OCI-LY7 (cell line): ENCODE measurements at regions not wholly inside any gene's neighbourhood (a gene's known extent, or its start where the extent isn't known, plus 50 kb on each side); places are given as distances from the start of the nearest gene placed in this dataset.

Experiments
- BruUV-seq: library from RNA; stranded (reverse); fragments of 400-500 nt; replicated peaks from 2 replicates; lab custom pipeline; 2021; lab: Mats Ljungman, UMichigan
- CTCF ChIA-PET: fragments of 300-600 bp; sonication (Branson Sonifier 250); formaldehyde crosslinking; loops from one replicate; lab custom pipeline; 2022; ENCODE audit warnings: antibody characterized with exemption; ENCODE audit not compliant: unreplicated experiment; lab: Charles Lee
- POLR2A ChIA-PET: fragments of 300-600 bp; sonication (Branson Sonifier 250); formaldehyde crosslinking; loops from one replicate; lab custom pipeline; 2022; ENCODE audit warnings: antibody characterized with exemption; lab: Charles Lee
- DNase-seq: peaks from one replicate; pipeline ENCODE4 v3.0.0-alpha.2; 2015; ENCODE audit warnings: low spot score
- H2AFZ ChIP-seq: fragments of 200-600 bp; sonication (generic), shearing (Covaris generic); 2 replicates; pipeline ENCODE4 v1.6.1; 2014; ENCODE audit warnings: mild to moderate bottlenecking, antibody characterized with exemption, low read length, moderate library complexity
- H3K27ac ChIP-seq: fragments of 200-600 bp; sonication (generic); 2 replicates; pipeline ENCODE4 v1.5.1; 2014; ENCODE audit warnings: mixed run types, low read depth, mild to moderate bottlenecking, moderate library complexity, low read length, inconsistent platforms; ENCODE audit not compliant: poor library complexity, severe bottlenecking
- H3K36me3 ChIP-seq: fragments of 200-600 bp; sonication (generic); 2 replicates; pipeline ENCODE4 v1.6.1; 2014; ENCODE audit warnings: mild to moderate bottlenecking, antibody characterized with exemption, low read length, moderate library complexity, mixed read lengths; ENCODE audit not compliant: insufficient read depth
- H3K4me1 ChIP-seq: fragments of 200-600 bp; sonication (generic); 2 replicates; pipeline ENCODE4 v1.5.1; 2014; ENCODE audit warnings: mild to moderate bottlenecking, low read length; ENCODE audit not compliant: insufficient read depth, poor library complexity, severe bottlenecking
- H3K4me2 ChIP-seq: fragments of 200-600 bp; sonication (generic); 2 replicates; pipeline ENCODE4 v1.6.1; 2014; ENCODE audit warnings: mild to moderate bottlenecking, low read length
- H3K4me3 ChIP-seq: fragments of 200-600 bp; sonication (generic); 2 replicates; pipeline ENCODE4 v1.5.1; 2014; ENCODE audit warnings: mild to moderate bottlenecking, low read depth, low read length; ENCODE audit not compliant: poor library complexity, severe bottlenecking
- H3K79me2 ChIP-seq: fragments of 200-600 bp; sonication (generic); 2 replicates; pipeline ENCODE4 v1.6.1; 2016; ENCODE audit warnings: low read depth, mild to moderate bottlenecking, low read length, moderate library complexity, mixed read lengths; ENCODE audit not compliant: insufficient read depth
- H3K9me2 ChIP-seq: fragments of 200-600 bp; sonication (generic); 2 replicates; pipeline ENCODE4 v1.6.1; 2016; ENCODE audit warnings: mild to moderate bottlenecking, low read length, mixed read lengths; ENCODE audit not compliant: insufficient read depth
- H3K9me3 ChIP-seq: fragments of 200-600 bp; sonication (generic); 2 replicates; pipeline ENCODE4 v1.6.1; 2014; ENCODE audit warnings: mild to moderate bottlenecking, mixed run types, low read length, mixed read lengths
- H4K20me1 ChIP-seq: fragments of 200-600 bp; sonication (generic); 2 replicates; pipeline ENCODE4 v1.6.1; 2014; ENCODE audit warnings: mild to moderate bottlenecking, antibody characterized with exemption, low read length, moderate library complexity, mixed read lengths; ENCODE audit not compliant: insufficient read depth
- CTCF ChIP-seq: fragments of 200-600 bp; sonication (generic); conservative IDR thresholded peaks from 2 replicates; pipeline ENCODE4 v1.5.1; 2014; ENCODE audit warnings: mild to moderate bottlenecking, antibody characterized with exemption, low read length, moderate library complexity, mixed read lengths
- EZH2phosphoT487 ChIP-seq: fragments of 200-600 bp; sonication (generic); IDR thresholded peaks from 2 replicates; pipeline ENCODE4 v1.6.1; 2018; ENCODE audit warnings: low read depth, borderline replicate concordance, mild to moderate bottlenecking, mixed run types, antibody characterized with exemption, low read length, moderate library complexity, mixed read lengths
- intact Hi-C: fragments of 100-400 bp; cut with micrococcal nuclease; formaldehyde crosslinking; loops from one replicate; pipeline ENCODE4 v1.10.0; 2022; ENCODE audit not compliant: unreplicated experiment

GRCh38 chr13:68185444-68186141, 955.5 kb upstream of the PCDH9 start:
- no peak for TF ChIP-seq EZH2phosphoT487
- no peak for TF ChIP-seq CTCF
- Histone ChIP-seq H3K27ac (no peak overlapping the region), H3K36me3 (no peaks in the 10 kb centered on the region), H2AFZ (no peak overlapping the region), H3K9me3 (no peaks in the 10 kb centered on the region), H3K4me2 (no peak overlapping the region), H3K9me2 (no peaks in the 10 kb centered on the region), H3K4me1 (no peaks in the 10 kb centered on the region), H3K79me2 (no peaks in the 10 kb centered on the region), H4K20me1 (no peaks in the 10 kb centered on the region), H3K4me3 (no peak overlapping the region)
- CTCF ChIA-PET, result no interaction called here
- no TSS peak for BruUV-seq
- POLR2A ChIA-PET, result no interaction called here
- intact Hi-C loops, result no loop called here
- no peak for DNase-seq

GRCh38 chr13:68176475-68176874, 946.3 kb upstream of the PCDH9 start:
- intact Hi-C loops, result no loop called here
- H3K9me2 ChIP-seq, result no peaks in the 10 kb centered on the region
- no peaks in the 10 kb centered on the region for H3K4me1 ChIP-seq
- ChIA-PET POLR2A (no interaction called here), CTCF (no interaction called here)
- no peaks in the 10 kb centered on the region for H3K79me2 ChIP-seq
- no peak overlapping the region for H2AFZ ChIP-seq
- no TSS peak for BruUV-seq
- TF ChIP-seq EZH2phosphoT487 (no peak), CTCF (no peak)
- no peaks in the 10 kb centered on the region for H3K9me3 ChIP-seq
- H4K20me1 ChIP-seq, result no peaks in the 10 kb centered on the region
- H3K4me2 ChIP-seq, result no peak overlapping the region
- no peak overlapping the region for H3K27ac ChIP-seq
- H3K4me3 ChIP-seq, result no peak overlapping the region
- no peak for DNase-seq
- no peaks in the 10 kb centered on the region for H3K36me3 ChIP-seq

- H2AFZ ChIP-seq, result no peak overlapping the region
- no TSS peak for BruUV-seq
- H3K79me2 ChIP-seq, result no peaks in the 10 kb centered on the region
- no peaks in the 10 kb centered on the region for H4K20me1 ChIP-seq
- H3K4me3 ChIP-seq, result no peak overlapping the region
- no peak for TF ChIP-seq CTCF
- TF ChIP-seq EZH2phosphoT487, result no peak
- POLR2A ChIA-PET, result interaction anchor here (0.6 to 1.0 kb wide), 2 partner anchors 16 to 17 kb away, joined by 3 read pairs; no protein-coding TSS in a partner anchor
- CTCF ChIA-PET, result no interaction called here
- no peaks in the 10 kb centered on the region for H3K4me1 ChIP-seq
- H3K27ac ChIP-seq, result no peak overlapping the region
- intact Hi-C loops, result no loop called here
- no peaks in the 10 kb centered on the region for H3K9me3 ChIP-seq
- H3K9me2 ChIP-seq, result no peaks in the 10 kb centered on the region
- no peak for DNase-seq
- H3K36me3 ChIP-seq, result no peaks in the 10 kb centered on the region
- H3K4me2 ChIP-seq, result no peak overlapping the region
These were observed 944.8 kb upstream of the PCDH9 start for GRCh38 chr13:68174893-68175292.
